ENCODE measurements at regions not wholly inside any gene's neighbourhood (a gene's known extent, or its start where the extent isn't known, plus 50 kb on each side); places are given as distances from the start of the nearest gene placed in this dataset.
"Not testable (repeated sequence)": the region's sequence is repeated elsewhere in the genome, so short reads cannot be mapped to it uniquely, and the experiment has no call there.

GRCh38 chr3:94462931-94463330 lies 400.1 kb downstream of the NSUN3 start:
- H3K4me1 Mint-ChIP-seq = no peaks in the 10 kb centered on the region
- H3K27me3 Mint-ChIP-seq = no peaks in the 10 kb centered on the region
- ATAC-seq (ENCODE audit: low read depth) (no peak), DNase-seq (no peak)
- H3K27ac Mint-ChIP-seq = no peak overlapping the region
- POLR2A ChIA-PET = no interaction called here
- H3K4me3 Mint-ChIP-seq = no peak overlapping the region
- H3K36me3 Mint-ChIP-seq = no peaks in the 10 kb centered on the region
- H3K9me3 Mint-ChIP-seq = no peaks in the 10 kb centered on the region

DNA sequence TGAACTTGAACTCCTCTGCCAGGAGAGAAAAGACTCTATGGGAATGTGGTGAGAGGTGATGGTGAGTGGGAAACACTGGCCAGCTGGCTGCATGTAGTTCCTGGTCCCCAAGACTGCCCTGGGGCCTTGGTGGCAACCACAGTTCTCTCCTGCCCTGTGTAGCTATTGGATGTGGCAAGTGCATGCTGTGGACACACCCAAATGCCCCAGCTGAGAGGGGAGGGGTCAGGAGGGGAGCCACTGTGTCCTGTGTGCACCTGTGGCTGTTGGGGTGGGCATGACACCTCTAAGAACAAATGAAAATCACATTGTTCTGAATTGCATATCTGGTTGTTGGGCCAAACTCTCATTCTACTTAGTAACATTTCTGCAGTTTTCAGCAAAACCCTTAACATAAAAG lies 409.6 kb downstream of the NSUN3 start:
- ATAC-seq (ENCODE audit: low read depth) (no peak), DNase-seq (no peak)
- Mint-ChIP-seq H3K4me3 (no peak overlapping the region), H3K36me3 (no peaks in the 10 kb centered on the region), H3K27me3 (no peaks in the 10 kb centered on the region), H3K4me1 (no peaks in the 10 kb centered on the region), H3K9me3 (peaks cover 2% of the 10 kb centered on the region), H3K27ac (no peak overlapping the region)
- POLR2A ChIA-PET = no interaction called here

GRCh38 chr3:94481226-94481898 lies 418.5 kb downstream of the NSUN3 start:
- Mint-ChIP-seq H3K36me3 (no peaks in the 10 kb centered on the region), H3K4me3 (no peak overlapping the region), H3K27me3 (no peaks in the 10 kb centered on the region), H3K9me3 (no peaks in the 10 kb centered on the region), H3K27ac (no peak overlapping the region), H3K4me1 (no peaks in the 10 kb centered on the region)
- POLR2A ChIA-PET = no interaction called here
- ATAC-seq (ENCODE audit: low read depth) (no peak), DNase-seq (no peak)

GRCh38 chr3:94482686-94483085 lies 419.8 kb downstream of the NSUN3 start:
- no peak for DNase-seq
- H3K27ac Mint-ChIP-seq = no peak overlapping the region
- no peak for ATAC-seq (ENCODE audit: low read depth)
- no peaks in the 10 kb centered on the region for H3K36me3 Mint-ChIP-seq
- H3K4me1 Mint-ChIP-seq = no peaks in the 10 kb centered on the region
- no peak overlapping the region for H3K4me3 Mint-ChIP-seq
- H3K27me3 Mint-ChIP-seq = no peaks in the 10 kb centered on the region
- no peaks in the 10 kb centered on the region for H3K9me3 Mint-ChIP-seq
- POLR2A ChIA-PET = no interaction called here

DNA sequence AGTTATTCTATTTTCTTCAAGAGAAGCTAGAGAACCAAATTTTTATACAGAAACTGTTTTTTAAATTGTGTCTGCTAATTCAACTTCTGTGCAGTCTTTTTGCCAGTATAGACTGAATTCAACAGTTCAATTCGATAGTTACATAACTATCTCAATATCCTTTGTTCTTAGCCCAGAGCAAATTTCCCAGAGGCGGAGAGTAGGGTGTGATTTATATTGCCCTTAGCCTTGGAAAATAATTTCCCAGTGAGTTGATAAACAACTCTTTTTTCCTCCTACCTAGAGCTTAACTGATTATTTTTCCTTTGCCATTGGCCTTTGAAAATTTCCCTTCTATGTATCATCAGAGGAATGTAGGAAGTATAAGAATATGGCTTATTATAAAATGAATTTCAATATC lies 420.5 kb downstream of the NSUN3 start:
- Mint-ChIP-seq H3K27ac (no peak overlapping the region), H3K4me1 (no peaks in the 10 kb centered on the region), H3K4me3 (no peak overlapping the region), H3K27me3 (no peaks in the 10 kb centered on the region), H3K9me3 (no peaks in the 10 kb centered on the region), H3K36me3 (no peaks in the 10 kb centered on the region)
- DNase-seq (no peak), ATAC-seq (ENCODE audit: low read depth) (no peak)
- POLR2A ChIA-PET = no interaction called here

- Mint-ChIP-seq H3K36me3 (no peaks in the 10 kb centered on the region), H3K27me3 (no peaks in the 10 kb centered on the region), H3K9me3 (peaks cover 4% of the 10 kb centered on the region), H3K27ac (no peak overlapping the region), H3K4me1 (no peaks in the 10 kb centered on the region), H3K4me3 (no peak overlapping the region)
- ATAC-seq (ENCODE audit: low read depth) = no peak
- POLR2A ChIA-PET = no interaction called here
- no peak for DNase-seq
Measured at GRCh38 chr3:94494992-94495391, 432.1 kb downstream of the NSUN3 start.

GRCh38 chr3:94500146-94500545 lies 437.3 kb downstream of the NSUN3 start:
- DNase-seq (no peak), ATAC-seq (ENCODE audit: low read depth) (no peak)
- no peaks in the 10 kb centered on the region for H3K4me1 Mint-ChIP-seq
- H3K36me3 Mint-ChIP-seq = no peaks in the 10 kb centered on the region
- H3K27me3 Mint-ChIP-seq = no peaks in the 10 kb centered on the region
- no peak overlapping the region for H3K27ac Mint-ChIP-seq
- POLR2A ChIA-PET = no interaction called here
- H3K9me3 Mint-ChIP-seq = peaks cover 4% of the 10 kb centered on the region
- H3K4me3 Mint-ChIP-seq = no peak overlapping the region

DNA sequence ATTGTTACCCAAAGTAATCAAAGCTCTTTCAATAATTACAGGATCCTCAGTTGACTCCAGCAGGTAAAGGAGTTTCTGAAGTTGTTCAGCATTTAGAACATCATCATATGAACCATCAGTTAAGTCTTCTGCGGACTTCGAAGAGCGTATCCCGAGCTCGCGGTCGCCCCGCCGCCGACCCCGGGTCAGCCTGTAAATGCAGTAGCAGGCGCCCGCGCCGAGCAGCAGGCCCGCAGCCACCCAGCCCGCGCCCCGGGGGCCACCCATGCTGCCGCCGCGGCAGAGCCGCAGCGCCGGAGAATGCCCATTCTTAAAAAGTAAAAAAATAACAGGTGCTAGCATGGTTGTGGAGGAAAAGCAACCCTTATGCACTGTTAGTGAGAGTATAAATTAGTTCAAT lies 444.5 kb downstream of the NSUN3 start:
- H3K27ac Mint-ChIP-seq; POLR2A ChIA-PET; H3K9me3 Mint-ChIP-seq; ATAC-seq (ENCODE audit: low read depth); H3K4me3 Mint-ChIP-seq; H3K36me3 Mint-ChIP-seq; DNase-seq; H3K4me1 Mint-ChIP-seq; H3K27me3 Mint-ChIP-seq: not testable (repeated sequence)

DNA sequence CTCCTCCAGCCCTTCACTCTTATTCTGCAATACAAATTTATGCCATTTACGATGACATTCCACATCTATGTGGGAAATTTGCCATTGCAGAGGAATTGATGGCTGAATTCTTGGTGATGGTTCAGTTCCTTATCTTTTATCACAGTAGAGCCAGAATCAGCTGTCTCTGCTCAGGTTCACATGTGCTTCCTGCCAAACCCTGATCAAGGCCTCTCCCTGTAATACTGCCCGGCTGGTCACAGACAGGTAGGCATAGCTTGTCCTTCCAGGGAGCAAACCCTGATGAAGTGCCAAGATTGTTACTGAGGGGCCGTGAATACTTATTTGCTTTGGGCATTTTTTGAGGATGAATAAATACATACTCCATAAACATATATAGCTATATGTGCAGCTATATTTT lies 450.0 kb downstream of the NSUN3 start:
- H3K4me3 Mint-ChIP-seq = no peak overlapping the region
- no peak for ATAC-seq (ENCODE audit: low read depth)
- H3K36me3 Mint-ChIP-seq = no peaks in the 10 kb centered on the region
- POLR2A ChIA-PET = no interaction called here
- H3K4me1 Mint-ChIP-seq = no peaks in the 10 kb centered on the region
- H3K27me3 Mint-ChIP-seq = no peaks in the 10 kb centered on the region
- H3K27ac Mint-ChIP-seq = no peak overlapping the region
- DNase-seq = no peak
- H3K9me3 Mint-ChIP-seq = peaks cover 1% of the 10 kb centered on the region

DNA sequence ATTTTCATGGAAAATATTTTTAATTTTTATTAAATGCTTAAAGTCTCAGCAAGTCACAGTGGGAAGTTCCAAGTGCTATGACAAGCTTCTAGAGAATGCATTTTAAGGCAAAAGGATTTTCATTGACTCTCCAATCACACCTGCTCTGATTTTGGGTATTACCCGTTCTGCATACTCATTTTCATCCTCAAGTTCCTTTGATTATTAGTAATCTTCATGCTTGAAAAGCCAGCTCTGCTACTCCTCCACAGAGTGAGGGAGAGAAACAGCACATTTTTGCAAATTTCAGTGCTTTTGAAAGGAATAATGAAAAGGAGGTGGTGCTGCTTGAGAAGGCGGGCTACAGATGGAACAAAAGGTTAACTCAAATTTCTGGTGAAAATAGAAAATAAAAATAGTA lies 450.7 kb downstream of the NSUN3 start:
- POLR2A ChIA-PET = no interaction called here
- no peak overlapping the region for H3K4me3 Mint-ChIP-seq
- peaks cover 1% of the 10 kb centered on the region for H3K9me3 Mint-ChIP-seq
- no peak for ATAC-seq (ENCODE audit: low read depth)
- no peak overlapping the region for H3K27ac Mint-ChIP-seq
- H3K27me3 Mint-ChIP-seq = no peaks in the 10 kb centered on the region
- H3K4me1 Mint-ChIP-seq = no peaks in the 10 kb centered on the region
- no peaks in the 10 kb centered on the region for H3K36me3 Mint-ChIP-seq
- no peak for DNase-seq

DNA sequence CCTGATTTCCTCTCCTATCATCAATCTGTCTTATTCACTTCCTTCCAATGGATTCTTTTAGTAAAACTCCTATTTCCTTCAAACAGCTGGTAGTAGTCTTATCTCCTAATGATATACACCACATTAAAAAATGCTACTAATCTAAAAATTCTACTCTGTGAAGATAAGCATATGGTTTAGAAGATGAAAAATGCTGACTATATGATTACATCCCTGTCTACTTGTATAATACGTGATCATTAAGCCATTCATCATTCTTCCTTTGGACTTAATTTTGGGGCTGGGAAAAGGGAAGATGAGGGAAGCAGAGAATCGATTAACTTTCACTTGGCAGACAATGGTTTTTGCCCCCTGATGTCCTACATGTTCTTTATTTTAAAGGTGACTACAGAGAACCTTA lies 453.1 kb downstream of the NSUN3 start:
- no peak for DNase-seq
- ATAC-seq (ENCODE audit: low read depth) = no peak
- Mint-ChIP-seq H3K4me1 (no peaks in the 10 kb centered on the region), H3K27ac (no peak overlapping the region), H3K9me3 (peaks cover 1% of the 10 kb centered on the region), H3K36me3 (no peaks in the 10 kb centered on the region), H3K4me3 (no peak overlapping the region), H3K27me3 (no peaks in the 10 kb centered on the region)
- POLR2A ChIA-PET = no interaction called here

DNA sequence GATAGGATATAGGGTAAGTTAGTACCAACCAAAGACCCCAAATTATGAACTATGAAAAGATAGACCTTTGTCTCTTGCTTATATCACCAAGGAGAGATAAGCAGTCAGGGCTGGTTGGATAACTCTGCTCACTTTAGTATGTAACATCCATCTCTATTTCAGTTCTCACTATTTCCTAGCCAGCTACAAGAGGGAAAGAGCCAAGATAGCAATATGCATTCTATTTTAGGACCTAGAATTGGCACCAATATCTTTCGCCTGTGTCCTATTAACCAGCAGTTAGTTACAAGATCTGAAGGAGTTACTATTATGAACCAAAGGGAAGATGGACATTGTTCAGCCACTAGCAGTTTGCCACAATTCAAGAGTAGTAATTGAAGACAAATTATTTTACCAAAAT lies 457.5 kb downstream of the NSUN3 start:
- Mint-ChIP-seq H3K9me3 (no peaks in the 10 kb centered on the region), H3K27ac (no peak overlapping the region), H3K4me3 (no peak overlapping the region), H3K36me3 (no peaks in the 10 kb centered on the region), H3K27me3 (no peaks in the 10 kb centered on the region), H3K4me1 (no peaks in the 10 kb centered on the region)
- ATAC-seq (ENCODE audit: low read depth) = no peak
- no peak for DNase-seq
- POLR2A ChIA-PET = no interaction called here

DNA sequence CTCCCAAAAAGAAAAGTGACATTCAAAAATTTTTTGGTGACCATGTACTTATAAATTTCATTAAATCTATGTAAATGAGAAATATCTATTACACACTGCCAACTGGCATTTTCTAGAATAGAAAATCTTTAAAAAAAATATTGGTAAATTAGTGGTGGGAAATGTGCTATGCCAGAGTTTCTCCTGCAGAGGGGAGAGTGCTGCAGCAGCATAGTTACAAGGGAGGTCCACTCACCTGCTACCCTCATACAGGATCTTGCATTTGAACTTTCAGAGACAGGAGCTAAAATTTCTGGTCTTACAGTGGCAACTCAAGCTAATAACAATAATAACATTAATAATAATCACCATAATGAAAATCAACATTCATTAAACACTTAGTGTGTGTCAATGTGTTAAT lies 459.6 kb downstream of the NSUN3 start:
- DNase-seq (no peak), ATAC-seq (ENCODE audit: low read depth) (no peak)
- POLR2A ChIA-PET = no interaction called here
- H3K4me3 Mint-ChIP-seq = no peak overlapping the region
- no peaks in the 10 kb centered on the region for H3K4me1 Mint-ChIP-seq
- no peak overlapping the region for H3K27ac Mint-ChIP-seq
- no peaks in the 10 kb centered on the region for H3K9me3 Mint-ChIP-seq
- no peaks in the 10 kb centered on the region for H3K36me3 Mint-ChIP-seq
- no peaks in the 10 kb centered on the region for H3K27me3 Mint-ChIP-seq

DNA sequence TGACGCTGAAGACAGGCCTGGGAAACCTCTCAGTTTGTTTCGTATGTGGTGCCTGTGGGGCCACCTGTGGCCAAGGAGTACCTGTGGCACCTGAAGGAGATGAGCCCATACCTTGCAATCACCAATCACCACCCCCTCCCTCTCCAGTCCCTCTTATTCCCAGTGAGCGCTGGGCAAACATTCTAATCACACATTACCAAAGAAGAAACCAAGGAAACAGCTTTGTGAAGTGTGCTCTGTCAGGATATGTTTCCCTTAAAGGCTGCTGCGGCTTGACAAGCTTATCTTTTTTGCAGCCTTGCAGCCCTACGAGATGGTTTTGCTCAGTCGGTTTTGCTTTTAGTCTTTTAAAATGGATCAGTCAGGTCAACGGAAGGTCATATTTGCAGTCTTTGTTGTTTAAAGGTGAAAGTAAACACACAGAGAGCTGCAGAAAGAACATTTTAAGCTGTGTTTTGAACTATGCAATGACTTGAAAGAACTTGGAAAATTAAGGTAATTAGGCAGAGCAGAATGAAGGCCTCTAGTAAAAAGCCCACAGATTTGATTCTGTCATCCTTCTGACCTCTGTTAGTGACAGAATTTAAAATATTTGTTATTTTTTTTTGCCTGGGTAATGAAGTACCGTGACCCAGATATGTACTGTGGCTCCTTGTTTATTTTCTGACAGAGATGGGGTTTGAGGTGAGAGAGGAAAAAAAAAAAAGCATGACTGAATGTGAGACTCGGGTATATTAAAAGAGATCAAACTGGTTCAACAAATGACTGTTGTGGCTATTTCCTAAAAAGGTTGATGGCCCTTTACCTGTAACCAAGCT lies 461.4 kb downstream of the NSUN3 start:
- Mint-ChIP-seq H3K27ac (no peak overlapping the region), H3K36me3 (no peaks in the 10 kb centered on the region), H3K9me3 (peaks cover 1% of the 10 kb centered on the region), H3K27me3 (no peaks in the 10 kb centered on the region), H3K4me3 (no peak overlapping the region), H3K4me1 (no peaks in the 10 kb centered on the region)
- no peak for ATAC-seq (ENCODE audit: low read depth)
- POLR2A ChIA-PET = no interaction called here
- no peak for DNase-seq

All from activated naive CD8-positive, alpha-beta T cell treated with anti-CD3 and anti-CD28 coated beads, Interleukin-2, amount 10 ng/mL, durations not matched to agents 7 days and 5 days (primary cell).